Suprapubic skin (tissue), 4 donors: ENCODE measurements at regions not wholly inside any gene's neighbourhood (a gene's known extent, or its start where the extent isn't known, plus 50 kb on each side); places are given as distances from the start of the nearest gene placed in this dataset.
"Not testable (repeated sequence)": the region's sequence is repeated elsewhere in the genome, so short reads cannot be mapped to it uniquely, and the experiment has no call there.

Experiments
- DNase-seq, 2 donors: peaks; one replicate each; pipeline ENCODE4 v3.0.0-alpha.2; 2019; ENCODE audit warnings: low spot score in 2 of 2
- H3K27ac ChIP-seq: fragments of 200-600 bp; sonication (generic); one replicate; pipeline ENCODE4 v1.5.1; 2019
- H3K27me3 ChIP-seq: fragments of 200-600 bp; sonication (generic); one replicate; pipeline ENCODE4 v1.5.1; 2019
- H3K36me3 ChIP-seq: fragments of 200-600 bp; sonication (generic); one replicate; pipeline ENCODE4 v1.5.1; 2019
- H3K4me1 ChIP-seq: fragments of 200-600 bp; sonication (generic); one replicate; pipeline ENCODE4 v1.5.1; 2019
- H3K4me3 ChIP-seq: fragments of 200-600 bp; sonication (generic); one replicate; pipeline ENCODE4 v1.5.1; 2019; ENCODE audit warnings: mild to moderate bottlenecking
- H3K9me3 ChIP-seq: fragments of 200-600 bp; sonication (generic); one replicate; pipeline ENCODE4 v1.5.1; 2019
- EP300 ChIP-seq: sonication (generic); formaldehyde crosslinking; IDR thresholded peaks from one replicate; pipeline ENCODE4 v1.6.1; 2017; ENCODE audit warnings: antibody characterized with exemption
- POLR2A ChIP-seq, 2 donors: fragments of 450-650 bp; IDR thresholded peaks; one replicate each; pipeline ENCODE4 v1.6.1; 2017; ENCODE audit warnings: antibody characterized with exemption in 2 of 2, mild to moderate bottlenecking in 2 of 2, moderate library complexity in 2 of 2
- POLR2AphosphoS5 ChIP-seq, 3 donors: sonication (generic); formaldehyde crosslinking; IDR thresholded peaks; one replicate each; pipeline ENCODE4 v1.6.1; 2017; ENCODE audit warnings: antibody characterized with exemption in 3 of 3
- WGBS: methylation state at CpG from one replicate; pipeline ENCODE4 v1.1.5; 2018; 5-methylcytosine and 5-hydroxymethylcytosine counted together
- TF ChIP-seq, protein P1 (sequence below), 2 donors: fragments of 200-600 bp in 1 of 2; fragments of 450-650 bp in 1 of 2; sonication (generic) in 1 of 2; IDR thresholded peaks; one replicate each; pipeline ENCODE4 v1.5.1; 2016 to 2019; ENCODE audit warnings: antibody characterized with exemption in 2 of 2, mild to moderate bottlenecking in 1 of 2, moderate library complexity in 1 of 2

DNA sequence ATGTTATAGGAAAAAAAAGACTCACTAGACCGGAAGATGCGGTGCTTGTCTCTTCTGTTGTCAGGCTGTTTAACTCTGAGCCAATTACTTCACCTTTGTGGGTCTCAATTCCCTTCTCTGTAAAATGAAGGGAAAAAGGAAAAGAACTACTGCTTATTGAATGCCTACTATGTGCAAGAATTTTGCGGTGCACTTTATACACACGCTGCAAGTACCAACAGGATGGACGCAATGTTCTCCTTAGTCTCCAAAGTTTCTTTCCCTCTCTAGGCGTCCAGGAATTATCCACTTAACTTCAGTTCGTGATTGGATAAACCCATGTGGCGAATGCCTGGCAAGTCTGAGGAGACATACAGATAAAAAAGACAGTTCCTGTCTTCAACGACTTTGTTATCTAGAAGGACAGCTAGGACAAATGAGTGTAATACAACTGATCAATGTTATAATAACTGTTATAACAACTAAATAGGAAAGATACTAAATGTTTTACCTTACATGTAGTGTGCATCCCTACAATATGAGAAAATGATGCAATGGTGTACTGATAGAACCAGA, 69.0 kb upstream of the JARID2 start:
- TF ChIP-seq EP300 (no peak), POLR2A (IDR thresholded peaks at IDR 0.05) (no peak), POLR2AphosphoS5 (IDR thresholded peaks at IDR 0.05) (no peak)
- TF ChIP-seq, protein P1, sequence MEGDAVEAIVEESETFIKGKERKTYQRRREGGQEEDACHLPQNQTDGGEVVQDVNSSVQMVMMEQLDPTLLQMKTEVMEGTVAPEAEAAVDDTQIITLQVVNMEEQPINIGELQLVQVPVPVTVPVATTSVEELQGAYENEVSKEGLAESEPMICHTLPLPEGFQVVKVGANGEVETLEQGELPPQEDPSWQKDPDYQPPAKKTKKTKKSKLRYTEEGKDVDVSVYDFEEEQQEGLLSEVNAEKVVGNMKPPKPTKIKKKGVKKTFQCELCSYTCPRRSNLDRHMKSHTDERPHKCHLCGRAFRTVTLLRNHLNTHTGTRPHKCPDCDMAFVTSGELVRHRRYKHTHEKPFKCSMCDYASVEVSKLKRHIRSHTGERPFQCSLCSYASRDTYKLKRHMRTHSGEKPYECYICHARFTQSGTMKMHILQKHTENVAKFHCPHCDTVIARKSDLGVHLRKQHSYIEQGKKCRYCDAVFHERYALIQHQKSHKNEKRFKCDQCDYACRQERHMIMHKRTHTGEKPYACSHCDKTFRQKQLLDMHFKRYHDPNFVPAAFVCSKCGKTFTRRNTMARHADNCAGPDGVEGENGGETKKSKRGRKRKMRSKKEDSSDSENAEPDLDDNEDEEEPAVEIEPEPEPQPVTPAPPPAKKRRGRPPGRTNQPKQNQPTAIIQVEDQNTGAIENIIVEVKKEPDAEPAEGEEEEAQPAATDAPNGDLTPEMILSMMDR (IDR thresholded peaks at IDR 0.05): no peak
- WGBS: 88% methylated on average over 9 of the region's 9 CpGs
- no peak for DNase-seq
- Histone ChIP-seq H3K36me3 (no peaks in the 10 kb centered on the region), H3K27me3 (no peaks in the 10 kb centered on the region), H3K27ac (no peak overlapping the region), H3K4me3 (no peak overlapping the region), H3K4me1 (no peaks in the 10 kb centered on the region), H3K9me3 (no peaks in the 10 kb centered on the region)

DNA sequence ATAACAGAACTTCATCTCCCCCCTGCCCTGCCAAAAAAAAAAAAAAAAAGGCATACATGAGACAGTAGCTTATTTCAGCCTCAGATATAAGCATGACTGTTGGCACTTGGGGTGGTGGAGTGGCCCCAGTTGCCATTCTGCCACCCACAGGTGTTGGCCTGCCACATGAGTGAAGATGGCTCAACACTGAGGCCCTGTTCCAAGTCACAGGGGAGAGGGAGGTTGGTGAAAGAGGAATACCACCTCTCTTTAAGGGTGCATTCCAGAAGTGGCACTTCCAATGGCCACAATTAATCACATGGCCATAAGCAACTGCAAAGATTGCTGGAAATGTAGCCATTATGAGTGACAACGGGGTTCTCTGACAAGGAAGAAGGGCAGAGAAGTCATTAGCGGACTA, 61.9 kb upstream of the JARID2 start:
- 82% methylated on average over 2 of the region's 2 CpGs for WGBS
- Histone ChIP-seq H3K27me3 (no peaks in the 10 kb centered on the region), H3K4me1 (no peaks in the 10 kb centered on the region)

GRCh38 chr6:15184441-15184861, 61.4 kb upstream of the JARID2 start:
- Histone ChIP-seq H3K36me3 (no peaks in the 10 kb centered on the region), H3K9me3 (no peaks in the 10 kb centered on the region), H3K27ac (no peak overlapping the region), H3K4me3 (no peak overlapping the region), H3K27me3 (no peaks in the 10 kb centered on the region), H3K4me1 (no peaks in the 10 kb centered on the region)
- DNase-seq: no peak
- no peak for TF ChIP-seq POLR2A (IDR thresholded peaks at IDR 0.05)
- WGBS: 46% methylated on average over 2 of the region's 2 CpGs

More for the DNA sequence above, 61.9 kb upstream of the JARID2 start:
- Histone ChIP-seq H3K27ac (no peak overlapping the region), H3K4me3 (no peak overlapping the region), H3K9me3 (no peaks in the 10 kb centered on the region), H3K36me3 (no peaks in the 10 kb centered on the region)
- DNase-seq: no peak
- TF ChIP-seq EP300 (no peak), POLR2A (IDR thresholded peaks at IDR 0.05) (no peak), POLR2AphosphoS5 (IDR thresholded peaks at IDR 0.05) (no peak)
- TF ChIP-seq, protein P1 (IDR thresholded peaks at IDR 0.05): no peak

DNA sequence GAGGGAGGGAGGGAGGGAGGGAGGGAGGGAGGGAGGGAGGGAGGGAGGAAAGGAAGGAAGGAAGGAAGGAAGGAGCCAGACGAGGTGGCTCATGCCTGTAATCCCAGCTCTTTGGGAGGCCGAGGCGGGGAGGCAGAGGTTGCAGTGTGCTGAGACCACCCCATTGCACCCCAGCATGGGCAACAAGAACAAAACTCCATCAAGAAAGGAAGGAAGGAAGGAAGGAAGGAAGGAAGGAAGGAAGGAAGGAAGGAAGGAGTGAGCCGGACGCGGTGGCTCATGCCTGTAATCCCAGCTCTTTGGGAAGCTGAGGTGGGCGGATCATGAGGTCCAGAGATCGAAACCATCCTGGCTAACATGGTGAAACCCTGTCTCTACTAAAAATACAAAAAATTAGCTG, 60.8 kb upstream of the JARID2 start:
- WGBS: 86% methylated on average over 8 of the region's 8 CpGs

DNA sequence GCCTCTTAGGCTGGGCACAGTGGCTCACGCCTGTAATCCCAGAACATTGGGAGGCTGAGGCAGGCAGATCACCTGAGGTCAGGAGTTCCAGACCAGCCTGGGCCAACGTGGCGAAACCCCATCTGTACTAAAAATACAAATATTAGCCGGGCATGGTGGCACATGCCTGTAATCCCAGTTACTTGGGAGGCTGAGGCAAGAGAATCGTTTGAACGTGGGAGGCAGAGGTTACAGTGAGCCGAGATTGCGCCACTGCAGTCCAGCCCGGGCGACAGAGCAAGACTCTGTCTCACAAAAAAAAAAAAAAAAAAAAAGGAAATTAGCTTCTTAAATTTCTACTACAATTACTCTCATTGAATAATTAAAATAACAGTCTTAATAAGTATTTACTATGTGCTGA, 52.4 kb upstream of the JARID2 start:
- not testable (repeated sequence) for H3K27ac ChIP-seq, H3K4me3 ChIP-seq, H3K27me3 ChIP-seq, H3K9me3 ChIP-seq, DNase-seq, H3K36me3 ChIP-seq, H3K4me1 ChIP-seq
- 77% methylated on average over 10 of the region's 10 CpGs for WGBS

More for the DNA sequence above, 60.8 kb upstream of the JARID2 start:
- H3K27me3 ChIP-seq, H3K27ac ChIP-seq, H3K9me3 ChIP-seq, H3K36me3 ChIP-seq, DNase-seq, H3K4me1 ChIP-seq, H3K4me3 ChIP-seq: not testable (repeated sequence)

DNA sequence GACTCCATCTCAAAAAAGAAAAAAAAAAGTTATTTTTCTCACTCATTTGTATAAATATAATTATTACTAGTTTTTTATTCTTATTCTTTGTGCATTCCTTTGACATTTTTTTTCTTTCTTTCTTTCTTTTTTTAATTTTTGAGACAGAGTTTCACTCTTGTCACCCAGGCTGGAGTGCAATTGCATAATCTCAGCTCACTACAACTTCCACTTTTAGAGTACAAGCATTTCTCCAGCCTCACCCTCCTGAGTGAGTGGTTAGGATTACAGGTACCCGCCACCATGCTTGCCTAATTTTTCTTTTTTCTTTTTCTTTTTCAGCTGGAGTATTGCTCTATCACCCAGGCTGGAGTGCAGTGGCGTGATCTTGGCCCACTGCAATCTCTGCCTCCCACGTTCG, 51.4 kb upstream of the JARID2 start:
- no peaks in the 10 kb centered on the region for H3K36me3 ChIP-seq
- TF ChIP-seq POLR2A (IDR thresholded peaks at IDR 0.05) (no peak), POLR2AphosphoS5 (IDR thresholded peaks at IDR 0.05) (no peak), EP300 (no peak)
- TF ChIP-seq, protein P1 (IDR thresholded peaks at IDR 0.05): no peak
- H3K9me3 ChIP-seq: no peaks in the 10 kb centered on the region
- no peak overlapping the region for H3K4me3 ChIP-seq
- no peaks in the 10 kb centered on the region for H3K4me1 ChIP-seq
- 92% methylated on average over 4 of the region's 4 CpGs for WGBS
- no peak overlapping the region for H3K27ac ChIP-seq
- DNase-seq: no peak
- H3K27me3 ChIP-seq: no peaks in the 10 kb centered on the region
